ENCODE measurements at regions not wholly inside any gene's neighbourhood (a gene's known extent, or its start where the extent isn't known, plus 50 kb on each side); places are given as distances from the start of the nearest gene placed in this dataset.

- TF ChIP-seq MGA (IDR thresholded peaks at IDR 0.05) (no peak), ASH1L (IDR thresholded peaks at IDR 0.05; ENCODE audit: borderline replicate concordance, low read depth, partially characterized antibody) (no peak), ZC3H11A (IDR thresholded peaks at IDR 0.05; ENCODE audit: low read depth, low read length) (no peak), JUN (IDR thresholded peaks at IDR 0.05; ENCODE audit: borderline replicate concordance, low read depth, low read length) (no peak), JUN (CRISPR knock-in tag; IDR thresholded peaks at IDR 0.05; ENCODE audit: borderline replicate concordance) (no peak), ZC3H4 (CRISPR knock-in tag; IDR thresholded peaks at IDR 0.05; ENCODE audit: borderline replicate concordance) (no peak), CREB1 (IDR thresholded peaks at IDR 0.05) (no peak), CREB1 (CRISPR knock-in tag; IDR thresholded peaks at IDR 0.05) (no peak), SIN3A (IDR thresholded peaks at IDR 0.05; ENCODE audit: borderline replicate concordance in 2 of 2, control insufficient read depth in 1 of 2, low read depth in 2 of 2, low read length in 2 of 2) (no peak), FOS (IDR thresholded peaks at IDR 0.05; ENCODE audit: extremely low read depth, insufficient read length) (no peak), NR4A1 (CRISPR knock-in tag; IDR thresholded peaks at IDR 0.05) (no peak), NR4A1 (tag; IDR thresholded peaks at IDR 0.05) (no peak), HNRNPK (IDR thresholded peaks at IDR 0.05; ENCODE audit: low read depth, low read length, poor library complexity, severe bottlenecking) (no peak)
- TF ChIP-seq, protein P1, sequence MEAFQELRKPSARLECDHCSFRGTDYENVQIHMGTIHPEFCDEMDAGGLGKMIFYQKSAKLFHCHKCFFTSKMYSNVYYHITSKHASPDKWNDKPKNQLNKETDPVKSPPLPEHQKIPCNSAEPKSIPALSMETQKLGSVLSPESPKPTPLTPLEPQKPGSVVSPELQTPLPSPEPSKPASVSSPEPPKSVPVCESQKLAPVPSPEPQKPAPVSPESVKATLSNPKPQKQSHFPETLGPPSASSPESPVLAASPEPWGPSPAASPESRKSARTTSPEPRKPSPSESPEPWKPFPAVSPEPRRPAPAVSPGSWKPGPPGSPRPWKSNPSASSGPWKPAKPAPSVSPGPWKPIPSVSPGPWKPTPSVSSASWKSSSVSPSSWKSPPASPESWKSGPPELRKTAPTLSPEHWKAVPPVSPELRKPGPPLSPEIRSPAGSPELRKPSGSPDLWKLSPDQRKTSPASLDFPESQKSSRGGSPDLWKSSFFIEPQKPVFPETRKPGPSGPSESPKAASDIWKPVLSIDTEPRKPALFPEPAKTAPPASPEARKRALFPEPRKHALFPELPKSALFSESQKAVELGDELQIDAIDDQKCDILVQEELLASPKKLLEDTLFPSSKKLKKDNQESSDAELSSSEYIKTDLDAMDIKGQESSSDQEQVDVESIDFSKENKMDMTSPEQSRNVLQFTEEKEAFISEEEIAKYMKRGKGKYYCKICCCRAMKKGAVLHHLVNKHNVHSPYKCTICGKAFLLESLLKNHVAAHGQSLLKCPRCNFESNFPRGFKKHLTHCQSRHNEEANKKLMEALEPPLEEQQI (IDR thresholded peaks at IDR 0.05), result no peak
- TF ChIP-seq, protein P2, sequence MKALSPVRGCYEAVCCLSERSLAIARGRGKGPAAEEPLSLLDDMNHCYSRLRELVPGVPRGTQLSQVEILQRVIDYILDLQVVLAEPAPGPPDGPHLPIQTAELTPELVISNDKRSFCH (CRISPR knock-in tag; IDR thresholded peaks at IDR 0.05), result no peak
- TF ChIP-seq, protein P2 (tag; IDR thresholded peaks at IDR 0.05), result no peak
Observed at GRCh38 chr11:134784568-134784967, 372.5 kb upstream of the B3GAT1 start (continued).
